Stimulated activated CD4-positive, alpha-beta T cell treated with anti-CD3 and anti-CD28 coated beads, Interleukin-1b, Interleukin-23, amount 100 ng/mL, for 1 hour (primary cell): ENCODE measurements at regions not wholly inside any gene's neighbourhood (a gene's known extent, or its start where the extent isn't known, plus 50 kb on each side); places are given as distances from the start of the nearest gene placed in this dataset.

Experiments used
- DNase-seq, 2 donors: peaks; one replicate each; pipeline ENCODE4 v3.0.0-alpha.2; 2020; ENCODE audit warnings: low read depth in 2 of 2

DNA sequence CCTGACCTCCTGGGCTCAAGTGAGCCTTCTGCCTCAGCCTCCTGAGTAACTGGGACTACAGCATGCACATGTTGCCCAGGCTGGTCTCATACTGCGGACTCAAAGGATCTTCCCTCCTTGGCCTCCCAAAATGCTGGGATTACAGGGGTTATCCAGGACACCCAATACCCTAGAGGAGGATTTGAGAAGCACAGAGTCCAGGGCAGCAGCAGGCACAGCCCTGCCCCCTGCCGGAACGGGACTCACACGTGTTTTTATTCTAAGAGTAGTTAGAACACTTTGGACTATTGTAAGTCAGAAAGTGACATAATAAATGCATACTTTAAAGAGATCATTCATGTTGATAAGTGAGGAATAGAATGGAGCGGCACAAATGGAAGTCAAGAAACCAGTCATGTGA, 80.2 kb downstream of the C6orf118 start:
- no peak for DNase-seq

DNA sequence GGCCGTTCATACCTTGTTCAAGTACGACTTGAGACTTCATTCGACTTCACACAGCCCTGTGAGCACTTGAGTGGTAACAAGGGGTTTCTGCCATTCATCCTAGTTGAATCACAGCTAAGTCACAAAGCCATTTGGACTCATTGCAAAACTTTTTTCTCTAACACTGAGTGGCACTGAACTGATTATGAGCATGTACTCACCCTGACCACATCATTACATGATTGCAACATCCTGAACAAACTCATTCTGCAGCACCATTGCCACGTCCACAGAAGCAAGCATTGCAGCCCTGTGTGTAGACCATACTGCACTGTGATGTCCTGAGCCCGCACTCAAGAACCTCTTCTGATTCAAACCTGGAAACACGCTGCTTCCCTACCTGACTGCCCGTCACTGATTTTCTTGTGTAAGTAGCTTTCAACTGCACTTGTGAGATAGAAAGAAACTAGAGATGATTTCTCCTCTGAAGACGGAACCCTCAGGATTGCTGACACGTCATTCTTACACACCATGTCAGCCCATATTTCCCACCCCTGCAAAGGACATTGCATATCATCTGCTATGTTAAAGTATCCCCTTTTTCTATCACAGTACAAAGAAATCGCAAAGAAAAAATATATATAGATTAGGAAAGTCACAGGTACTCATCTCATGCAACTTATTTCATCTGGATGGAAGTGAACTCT, 81.6 kb downstream of the C6orf118 start:
- no peak for DNase-seq

DNA sequence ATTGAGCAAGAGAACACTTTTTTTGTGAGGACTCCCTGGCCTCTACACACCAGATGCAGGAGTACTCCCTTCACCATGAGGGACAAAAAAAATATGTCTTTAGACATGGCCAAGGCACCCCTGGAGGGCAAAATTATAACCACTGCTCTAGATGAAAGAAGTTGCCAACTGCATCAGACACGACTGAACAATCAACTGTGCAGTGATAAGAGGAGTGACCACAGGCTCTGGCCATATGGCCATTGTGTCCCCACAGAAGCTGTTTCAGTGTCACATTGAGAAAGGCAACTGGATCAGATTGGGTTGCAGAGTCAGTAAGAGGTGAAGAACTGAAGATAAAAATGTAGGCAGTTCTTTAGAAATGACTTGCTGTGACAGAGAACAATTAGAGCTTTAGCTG, 85.7 kb downstream of the C6orf118 start:
- no peak for DNase-seq

DNA sequence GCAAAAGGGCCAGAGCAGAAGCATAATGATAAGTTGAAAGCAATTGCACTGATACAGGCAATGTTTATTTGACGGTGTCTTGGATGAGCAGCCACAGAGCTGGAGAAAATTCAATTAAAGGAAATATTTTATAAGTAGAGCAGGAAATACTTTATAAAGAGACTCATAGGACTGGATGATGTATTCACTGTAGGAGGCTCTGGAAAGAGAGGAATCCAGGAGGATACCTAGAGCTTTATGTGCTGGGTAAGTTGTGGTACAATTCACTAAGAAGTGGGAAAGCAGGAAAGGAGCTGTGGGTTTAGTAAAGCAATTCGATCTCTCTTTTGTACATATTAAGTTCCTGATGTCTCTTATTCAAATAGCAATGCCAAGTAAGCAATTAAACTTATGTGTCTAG, 86.3 kb downstream of the C6orf118 start:
- no peak for DNase-seq

DNA sequence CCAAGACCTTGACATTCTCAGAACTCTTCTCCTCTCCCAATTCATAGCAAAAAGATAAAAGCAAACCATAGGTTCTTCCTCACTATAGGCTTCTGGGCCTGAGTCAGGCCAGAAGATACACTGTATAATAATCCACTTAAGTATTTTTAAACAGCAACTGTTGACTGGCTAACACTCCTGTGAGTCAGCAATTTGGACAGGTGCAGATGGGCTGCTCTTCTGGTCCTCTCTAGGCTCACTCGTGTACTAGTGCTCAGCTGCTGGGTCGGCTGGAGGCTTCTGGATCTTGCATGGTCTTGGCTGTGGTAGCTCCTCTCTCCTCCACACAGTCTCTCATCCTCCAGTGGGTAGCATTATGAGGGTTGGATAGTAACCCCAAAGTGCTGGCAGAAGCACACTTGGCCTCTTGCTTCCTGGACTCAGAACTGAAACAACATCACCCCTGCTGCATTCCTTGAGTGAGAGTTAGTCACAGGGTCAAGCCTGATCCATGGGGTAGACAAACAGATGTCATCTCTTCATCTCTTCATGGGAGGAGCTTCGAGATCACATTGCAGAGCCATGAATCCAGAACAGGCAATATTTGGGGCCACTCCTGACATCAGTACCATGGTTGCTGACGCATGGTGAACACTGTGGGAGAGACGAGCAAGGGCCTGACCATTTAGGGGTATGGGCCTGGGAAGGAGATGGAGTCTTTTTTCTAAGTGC, 86.9 kb downstream of the C6orf118 start:
- DNase-seq: no peak

DNA sequence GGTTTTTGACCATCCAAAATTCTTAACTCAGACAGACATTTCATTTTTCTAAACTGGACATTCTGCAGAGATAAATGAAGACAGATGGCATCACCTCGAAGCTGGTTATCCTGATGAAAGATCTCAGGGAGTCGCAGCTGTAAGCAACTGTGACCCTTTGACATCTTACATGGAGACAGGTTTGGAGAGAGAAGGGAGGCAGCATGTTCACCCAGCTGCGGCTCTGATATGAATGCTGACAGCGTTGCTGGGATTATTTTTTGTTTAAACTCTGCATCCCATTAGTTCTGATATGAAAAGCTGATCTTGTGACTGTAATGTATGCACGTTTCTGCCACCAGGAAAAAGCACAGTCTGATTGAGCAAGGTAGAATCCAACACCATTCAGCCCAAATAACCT, 89.4 kb downstream of the C6orf118 start:
- no peak for DNase-seq

DNA sequence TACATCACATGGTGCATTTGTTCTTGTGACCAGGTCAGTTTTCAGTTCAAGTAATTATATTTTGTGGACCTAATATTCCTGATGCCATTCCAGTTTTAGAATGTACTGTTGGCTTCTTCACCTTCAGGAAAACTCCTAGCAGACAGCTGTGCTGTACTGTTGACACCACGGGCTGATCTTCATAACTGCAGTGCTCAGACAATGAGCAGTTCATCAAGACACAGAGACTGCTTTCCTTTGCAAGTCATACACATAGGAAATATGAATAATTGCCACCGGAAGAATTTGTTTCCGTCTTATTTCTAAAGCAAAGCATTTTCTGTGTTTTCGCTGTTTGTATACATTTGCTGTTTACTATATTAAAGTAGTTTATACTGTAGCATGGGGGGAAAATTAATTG, 89.8 kb downstream of the C6orf118 start:
- no peak for DNase-seq

DNA sequence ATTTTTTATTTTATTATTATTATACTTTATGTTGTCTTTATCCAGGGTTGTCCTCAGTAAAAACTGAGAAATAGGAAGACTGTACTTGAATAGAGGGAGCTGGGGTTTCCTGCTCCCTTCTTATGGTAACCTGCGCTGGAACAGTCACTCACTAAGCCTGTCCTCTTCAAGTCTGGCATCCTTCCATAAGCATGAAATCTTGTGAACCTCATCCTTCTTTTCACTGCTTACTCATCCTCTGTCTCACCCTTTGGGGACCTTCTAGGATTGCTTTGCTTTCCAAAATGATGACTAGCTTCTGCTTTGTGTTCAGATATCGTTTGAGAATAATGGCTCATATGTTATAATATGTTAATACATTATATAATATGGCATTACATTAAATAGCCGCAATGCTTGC, 90.6 kb downstream of the C6orf118 start:
- no peak for DNase-seq

DNA sequence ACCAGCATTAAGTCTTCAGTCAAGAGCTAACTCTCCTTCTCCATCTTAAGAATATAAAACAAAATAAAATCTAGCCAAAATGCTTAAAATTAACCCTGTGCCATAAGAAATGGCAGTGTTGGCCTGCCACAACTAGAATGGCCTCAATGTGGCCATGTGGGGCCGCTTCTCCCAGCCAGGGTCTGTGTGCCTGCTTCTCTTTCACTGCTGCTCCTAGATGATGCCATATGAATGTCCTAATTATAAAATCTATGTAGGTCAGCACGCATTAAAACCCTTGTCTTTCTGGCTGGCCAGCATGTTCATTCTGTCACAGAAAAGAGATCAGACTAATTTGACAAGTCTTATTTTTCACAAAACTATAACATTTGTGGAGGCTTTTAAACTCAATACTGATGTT, 102.6 kb downstream of the C6orf118 start:
- no peak for DNase-seq

DNA sequence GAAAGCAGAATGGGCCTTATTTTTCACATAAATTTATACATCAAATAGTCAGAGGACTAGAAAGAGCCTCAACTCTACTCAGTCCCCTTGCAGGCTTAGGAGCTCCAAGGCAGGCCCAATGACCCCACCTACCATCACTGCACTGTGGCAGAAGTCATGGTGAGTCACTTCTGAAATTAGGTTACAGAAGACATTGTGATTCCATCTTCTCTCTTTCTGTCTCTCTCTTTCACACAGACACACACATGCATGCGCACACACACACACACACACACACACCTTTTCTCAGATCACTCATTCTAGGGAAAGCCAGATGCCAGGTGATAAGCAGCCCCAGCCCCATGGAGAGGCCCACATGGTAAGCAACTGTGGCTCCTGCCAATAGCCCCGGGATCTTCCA, 103.8 kb downstream of the C6orf118 start:
- no peak for DNase-seq

DNA sequence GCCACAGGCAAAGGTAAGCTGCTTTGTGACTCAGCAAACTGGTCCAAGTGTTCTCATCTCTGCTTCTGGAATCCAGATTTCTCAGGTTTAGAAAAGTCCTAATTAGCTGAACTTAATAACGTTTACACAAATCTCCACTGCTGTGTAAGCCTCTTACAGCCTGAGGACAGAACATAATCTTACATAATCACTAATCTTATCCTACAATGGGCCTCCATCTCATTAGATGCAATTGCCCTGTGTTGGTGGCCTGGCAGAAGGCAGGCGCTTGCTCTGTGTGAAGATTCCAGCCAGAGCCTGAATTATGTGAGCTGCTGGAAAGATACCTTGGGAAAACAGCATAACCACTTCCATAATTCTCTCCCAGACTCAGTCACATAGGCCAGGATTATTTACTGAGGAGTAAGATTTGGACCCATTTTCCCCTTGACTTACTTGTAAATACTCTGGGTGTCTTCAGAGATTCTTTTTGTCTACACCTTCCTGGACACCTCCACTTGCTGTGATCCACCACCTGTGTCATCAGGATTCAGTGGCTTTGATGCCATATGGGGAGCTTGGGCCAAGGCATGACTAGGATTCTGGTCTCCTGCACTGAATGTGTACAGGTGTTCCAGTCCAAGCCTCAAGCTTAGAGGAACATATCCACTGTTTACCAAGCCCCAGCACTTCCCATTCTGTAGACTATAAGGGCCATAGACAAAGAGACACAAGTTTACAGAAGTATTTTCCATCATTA, 104.4 kb downstream of the C6orf118 start:
- DNase-seq: no peak

DNA sequence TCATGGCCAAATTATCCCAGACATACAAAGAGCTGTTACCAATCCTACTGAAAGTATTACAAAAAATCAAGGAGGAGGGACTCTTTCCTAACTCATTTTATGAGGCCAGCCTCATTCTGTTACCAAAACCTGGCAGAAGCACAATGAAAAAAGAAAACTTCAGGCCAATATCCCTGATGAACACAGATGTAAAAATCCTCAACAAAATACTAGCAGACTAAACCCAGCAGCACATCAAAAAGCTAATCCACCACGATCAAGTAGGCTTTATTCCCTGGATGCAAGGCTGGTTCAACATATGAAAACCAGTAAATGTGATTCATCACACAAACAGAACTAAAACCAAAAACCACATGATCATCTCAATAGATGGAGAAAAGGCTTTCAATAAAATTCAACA, 109.2 kb downstream of the C6orf118 start:
- no peak for DNase-seq

DNA sequence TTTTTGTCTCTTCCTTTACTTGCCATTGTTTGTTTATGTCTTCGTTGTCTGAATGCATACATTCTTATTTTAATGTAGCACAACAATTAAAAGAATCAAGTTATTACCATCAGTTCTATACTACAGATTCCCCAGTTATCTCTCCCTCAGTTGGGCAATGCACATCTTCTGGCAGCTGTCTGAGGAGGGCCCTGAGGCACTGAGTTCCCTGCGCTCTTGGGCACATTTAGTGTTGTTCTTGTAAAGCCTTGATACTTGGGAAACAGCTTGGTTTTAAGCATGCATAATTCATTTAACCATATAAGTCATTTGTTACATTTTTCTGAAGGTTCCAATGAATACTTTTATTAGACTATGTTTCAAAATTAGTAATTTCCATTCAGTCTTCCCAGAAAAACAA, 117.9 kb downstream of the C6orf118 start:
- DNase-seq: no peak

DNA sequence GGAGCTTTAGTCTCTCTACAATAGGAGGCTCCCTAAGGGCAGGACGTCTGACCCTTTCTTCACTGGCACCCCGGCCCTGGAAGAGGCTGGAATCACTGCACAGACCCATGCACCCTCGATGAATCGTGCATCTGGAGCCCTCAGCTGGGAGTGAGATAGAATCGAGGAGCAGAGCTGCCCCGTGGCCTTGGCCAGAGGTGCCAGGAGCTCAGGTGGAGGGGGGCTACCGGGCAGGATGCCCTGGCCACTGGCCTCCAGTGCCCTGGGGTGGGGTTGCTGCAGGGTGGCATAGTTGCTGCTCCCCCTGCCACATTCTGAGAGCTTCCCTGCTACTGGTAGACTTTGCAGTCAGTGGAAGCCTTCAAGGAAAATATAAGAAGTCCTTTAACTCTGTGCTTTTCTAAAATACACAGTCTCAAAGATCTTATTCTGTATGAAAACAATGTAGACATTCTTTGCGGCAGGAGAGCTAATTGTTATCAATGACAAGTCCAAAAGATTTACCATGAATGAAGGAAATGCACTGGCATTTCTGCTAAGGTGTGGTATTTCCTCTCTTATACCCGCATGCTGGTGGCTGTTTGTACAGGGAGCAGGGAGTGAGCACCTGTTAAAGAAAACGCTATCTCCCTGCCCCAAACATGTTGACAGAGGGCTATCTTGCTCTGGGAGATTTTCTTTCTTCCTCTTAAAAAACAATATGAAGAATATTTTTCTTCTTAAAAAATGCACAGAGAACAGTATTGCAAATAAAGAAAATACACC, 122.8 kb downstream of the C6orf118 start:
- no peak for DNase-seq

DNA sequence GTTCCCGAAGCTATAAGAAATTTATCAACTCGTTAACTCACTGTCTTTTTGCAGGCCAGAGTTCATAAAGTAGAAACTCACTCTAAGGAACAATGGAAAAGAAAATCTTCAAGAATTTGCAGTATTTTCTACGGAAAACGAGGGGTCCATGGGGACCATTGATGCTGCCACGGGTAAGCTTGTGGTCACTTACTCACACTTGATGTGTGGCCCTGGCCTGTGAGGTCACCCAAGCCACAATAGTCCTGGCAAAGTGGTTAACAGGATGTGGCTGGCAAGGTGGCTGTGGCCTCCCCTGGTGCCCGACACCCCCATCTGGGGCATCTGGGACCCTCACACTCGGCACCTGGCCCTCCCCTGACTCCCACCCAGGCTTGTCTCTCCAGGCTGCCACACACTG, 123.4 kb downstream of the C6orf118 start:
- DNase-seq: no peak

DNA sequence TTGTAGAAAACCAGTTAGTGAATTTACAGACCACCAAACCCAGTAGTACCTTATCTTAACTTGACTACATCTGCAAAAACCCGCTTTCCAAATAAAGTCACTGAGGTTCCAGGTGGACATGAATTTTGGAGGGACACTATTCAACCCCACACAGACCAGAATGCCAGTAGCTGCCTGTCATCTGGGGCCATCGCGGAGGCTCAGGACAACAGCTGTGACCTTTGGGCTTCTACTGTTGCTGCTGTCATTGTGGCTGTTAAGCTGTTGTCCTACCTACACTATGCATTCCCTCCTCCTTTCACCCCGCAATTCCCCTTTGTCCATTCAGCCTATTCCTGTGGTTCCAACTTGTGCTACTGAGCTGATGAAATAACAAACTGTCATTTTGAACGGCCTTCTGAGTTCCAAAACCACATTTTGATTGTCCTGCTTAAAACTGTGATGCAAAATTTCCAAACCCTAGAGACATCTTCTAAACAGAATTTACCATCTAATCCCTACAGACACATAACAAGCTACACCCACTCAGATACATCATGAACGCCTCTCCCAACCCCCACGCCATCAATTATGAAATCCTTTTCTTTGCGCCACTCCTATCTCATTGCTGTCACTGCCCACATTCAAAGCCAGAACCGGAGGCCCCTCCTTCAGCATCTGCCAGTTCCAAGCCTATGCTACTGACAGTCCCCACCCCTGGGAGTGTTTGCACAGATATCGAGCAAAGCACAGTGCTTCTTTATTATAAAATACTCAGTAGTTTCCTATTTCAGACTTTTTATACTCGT, 125.0 kb downstream of the C6orf118 start:
- no peak for DNase-seq

DNA sequence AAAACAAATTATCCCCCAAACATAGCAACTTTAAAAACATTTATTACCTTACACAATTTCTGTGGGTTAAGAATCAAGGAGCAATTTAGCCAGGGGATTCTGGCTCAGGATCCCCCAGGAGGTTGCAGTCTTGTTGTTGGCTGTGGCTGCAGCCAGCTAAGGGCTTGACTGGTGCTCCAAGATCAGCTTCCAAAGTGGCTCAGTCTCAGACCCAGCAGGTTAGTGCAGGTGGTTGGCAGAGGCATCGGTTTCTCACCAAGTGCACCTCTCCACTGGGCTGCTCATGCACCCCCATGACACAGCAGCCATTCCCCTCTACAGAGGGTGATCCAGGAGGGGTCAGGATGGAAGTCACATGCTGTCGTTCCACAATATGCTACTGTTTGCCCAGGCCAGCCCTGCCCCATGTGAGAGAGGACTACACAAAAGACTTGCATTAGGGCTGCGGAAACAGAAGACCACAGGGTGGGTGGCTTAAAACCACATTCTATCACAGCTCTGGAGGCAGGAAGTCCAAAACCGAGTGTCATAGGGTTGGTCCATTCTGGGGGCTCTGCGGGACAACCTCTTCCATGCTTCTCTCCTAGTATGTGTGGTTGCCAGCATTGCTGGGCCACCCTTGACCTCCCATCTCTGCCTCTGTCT, 125.8 kb downstream of the C6orf118 start:
- DNase-seq: no peak

DNA sequence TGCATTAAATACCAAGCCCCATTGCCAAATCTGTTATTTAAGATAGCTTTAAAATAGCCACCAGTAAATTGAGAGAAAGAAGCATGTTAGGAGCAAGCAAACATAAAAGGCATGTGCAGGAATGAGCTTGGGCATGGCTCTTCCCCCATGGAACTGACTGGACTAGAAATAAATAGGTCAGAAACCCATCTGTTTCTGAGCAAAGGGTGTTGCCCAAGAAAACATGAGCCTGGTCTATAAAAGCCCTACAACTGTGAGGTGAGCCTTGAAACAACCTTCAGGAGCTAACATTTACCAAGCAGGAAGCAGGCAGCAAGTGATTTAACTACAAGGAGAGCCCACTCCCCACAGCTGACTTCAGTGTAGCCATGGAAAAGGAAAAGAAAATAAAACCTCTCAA, 126.3 kb downstream of the C6orf118 start:
- DNase-seq: no peak

DNA sequence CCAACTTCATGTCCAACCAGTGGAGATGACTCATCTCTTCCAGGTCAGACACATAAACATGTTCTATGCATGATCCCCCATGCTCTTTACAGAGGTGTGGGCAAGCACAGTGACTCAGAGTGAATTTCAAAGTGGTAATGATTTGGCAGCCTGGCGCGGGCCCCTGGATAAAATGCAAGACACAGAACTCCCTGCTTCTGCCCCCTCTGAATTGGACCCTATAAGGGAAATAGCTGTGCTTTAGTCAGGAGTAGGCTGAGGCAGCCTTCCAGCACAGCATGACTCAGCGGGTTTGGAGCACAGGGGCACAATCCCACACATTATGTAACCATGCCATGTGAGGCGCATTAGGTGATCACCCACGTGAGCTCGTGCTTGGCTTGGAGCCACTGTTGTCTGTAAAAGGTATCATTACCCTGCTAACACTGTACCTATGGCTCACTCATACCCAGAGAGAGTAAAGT, 127.4 kb downstream of the C6orf118 start:
- no peak for DNase-seq

DNA sequence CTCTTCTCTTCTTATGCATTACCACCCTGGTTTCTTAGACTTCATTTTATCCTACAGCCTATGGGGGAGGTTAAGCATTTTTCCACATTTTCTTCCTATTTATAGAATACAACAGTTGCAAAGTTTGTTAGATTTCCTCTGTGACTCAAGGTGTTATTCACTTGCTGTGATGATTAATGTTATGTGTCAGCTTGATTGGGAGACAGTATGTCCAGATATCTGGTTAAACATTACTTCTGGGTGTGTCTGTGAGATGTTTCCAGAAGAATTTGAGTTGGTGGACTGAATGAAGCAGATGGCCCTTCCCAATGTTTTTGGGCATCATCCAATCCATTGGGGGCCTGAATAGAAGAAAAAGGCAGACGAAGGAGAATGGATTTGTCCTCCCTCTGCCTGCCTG, 131.3 kb downstream of the C6orf118 start:
- no peak for DNase-seq

DNA sequence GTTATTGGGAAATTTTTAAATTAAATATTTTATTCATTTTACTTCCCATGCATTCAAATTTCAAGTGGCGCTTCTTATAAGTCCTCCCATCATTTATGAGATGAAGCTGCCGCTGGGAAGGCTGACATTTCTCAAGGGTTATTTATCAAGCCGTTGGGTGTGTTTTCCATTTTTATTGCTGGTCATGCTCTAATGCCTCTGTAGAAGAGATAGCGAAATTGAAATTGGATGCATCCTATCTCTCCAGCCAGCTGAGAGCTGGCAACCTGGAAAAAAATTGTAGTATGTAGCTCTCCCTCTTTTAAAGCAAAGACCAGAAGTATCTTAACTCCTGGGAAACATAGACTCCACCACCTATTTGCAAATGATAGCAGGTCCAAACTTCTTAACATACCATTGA, 135.9 kb downstream of the C6orf118 start:
- no peak for DNase-seq
